Right kidney (tissue), 1 donor: ENCODE measurements at regions not wholly inside any gene's neighbourhood (a gene's known extent, or its start where the extent isn't known, plus 50 kb on each side); places are given as distances from the start of the nearest gene placed in this dataset.
"Not testable (repeated sequence)": the region's sequence is repeated elsewhere in the genome, so short reads cannot be mapped to it uniquely, and the experiment has no call there.

Source experiments
- DNase-seq: peaks from one replicate; pipeline ENCODE4 v3.0.0-alpha.2; 2016

DNA sequence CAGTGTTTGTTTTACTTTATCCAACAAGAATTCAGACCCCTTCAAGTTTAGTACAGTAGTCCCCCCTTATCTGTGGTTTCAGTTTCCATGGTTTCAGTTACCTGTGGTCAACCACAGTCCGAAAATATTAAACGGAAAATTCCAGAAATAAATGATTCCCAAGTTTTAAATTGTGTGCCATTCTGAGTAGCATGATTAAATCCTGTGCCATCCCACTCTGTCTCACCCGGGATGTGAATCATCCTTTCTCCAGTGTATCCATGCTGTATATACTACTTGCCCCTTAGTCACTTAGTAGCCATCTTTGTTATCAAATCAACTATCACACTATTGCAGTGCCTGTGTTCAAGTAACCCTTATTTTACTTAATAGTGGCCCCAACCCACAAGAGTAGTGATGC lies 153.8 kb upstream of the RASA1 start:
- no peak for DNase-seq

DNA sequence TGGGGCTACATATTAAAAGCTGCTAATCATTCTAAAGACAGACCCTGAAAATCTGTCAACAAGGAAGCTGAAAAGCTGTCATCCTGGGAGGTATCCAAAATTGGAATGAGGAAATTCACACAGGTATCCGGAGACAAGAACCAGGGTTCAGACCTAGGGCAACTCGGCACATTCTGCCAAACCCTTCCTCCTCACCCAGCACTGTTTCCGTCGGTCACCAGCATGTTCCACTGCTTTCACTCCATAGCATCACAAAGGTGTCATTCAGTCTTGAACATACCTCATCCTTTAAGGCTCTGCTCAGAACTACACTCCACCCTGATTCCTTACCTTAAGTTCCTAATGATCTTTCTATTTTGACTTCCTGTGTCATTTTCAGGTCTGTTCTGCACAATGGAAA lies 153.1 kb upstream of the RASA1 start:
- no peak for DNase-seq

DNA sequence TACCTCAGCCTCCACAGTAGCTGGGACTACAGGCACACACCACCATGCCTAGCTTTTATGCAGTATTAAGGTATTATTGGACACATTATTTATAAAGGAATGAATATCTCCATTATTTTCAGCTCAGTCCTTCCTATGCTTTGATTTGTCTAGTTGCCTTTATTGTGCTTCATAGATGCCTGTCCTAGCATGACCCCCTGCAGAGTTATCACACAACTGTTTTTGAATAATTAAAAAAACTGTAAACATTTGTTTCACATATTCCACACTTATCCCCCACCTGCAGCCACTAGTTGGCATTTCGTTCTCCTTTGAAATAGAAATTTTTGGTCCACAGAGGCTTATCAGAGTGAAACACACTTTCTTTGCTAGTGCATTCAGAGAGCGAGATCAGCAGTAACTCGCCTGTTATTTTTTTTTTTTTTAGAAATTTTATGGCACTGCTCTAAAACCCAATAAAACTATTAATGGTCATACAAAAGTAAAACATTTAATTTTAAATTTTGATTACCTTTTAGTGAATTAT lies 151.8 kb upstream of the RASA1 start:
- no peak for DNase-seq

DNA sequence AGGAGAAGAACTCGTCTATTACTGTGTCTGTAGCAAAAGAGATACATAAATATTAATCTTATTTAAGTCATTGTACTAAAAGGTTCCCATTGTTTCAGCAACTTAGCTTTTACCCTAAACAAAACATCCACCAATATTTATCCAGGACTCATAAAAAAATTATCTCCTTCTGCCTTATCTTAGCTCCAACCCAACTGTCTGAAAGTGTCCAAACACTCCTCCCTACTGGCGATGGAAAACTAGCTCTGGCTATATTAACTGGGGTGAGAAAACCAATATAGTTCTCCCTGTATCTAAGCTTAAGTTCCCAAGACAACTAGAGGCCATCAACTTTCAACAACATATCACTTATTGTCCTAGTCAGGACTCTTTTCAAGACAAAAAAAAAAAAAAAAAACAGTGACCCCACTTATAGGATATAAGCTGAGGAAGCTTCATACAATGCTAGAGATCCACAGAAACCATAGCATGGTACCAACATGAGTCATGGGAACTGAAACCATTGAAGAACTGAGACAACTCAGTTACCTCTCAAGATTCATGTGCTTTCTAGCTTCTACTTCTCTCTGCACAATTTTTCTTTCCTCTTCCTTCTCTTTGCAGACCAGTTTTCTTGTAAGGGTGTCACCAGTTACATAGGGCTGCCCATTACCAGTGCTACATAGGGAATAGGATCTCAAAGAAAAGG lies 150.7 kb upstream of the RASA1 start:
- DNase-seq, result no peak

DNA sequence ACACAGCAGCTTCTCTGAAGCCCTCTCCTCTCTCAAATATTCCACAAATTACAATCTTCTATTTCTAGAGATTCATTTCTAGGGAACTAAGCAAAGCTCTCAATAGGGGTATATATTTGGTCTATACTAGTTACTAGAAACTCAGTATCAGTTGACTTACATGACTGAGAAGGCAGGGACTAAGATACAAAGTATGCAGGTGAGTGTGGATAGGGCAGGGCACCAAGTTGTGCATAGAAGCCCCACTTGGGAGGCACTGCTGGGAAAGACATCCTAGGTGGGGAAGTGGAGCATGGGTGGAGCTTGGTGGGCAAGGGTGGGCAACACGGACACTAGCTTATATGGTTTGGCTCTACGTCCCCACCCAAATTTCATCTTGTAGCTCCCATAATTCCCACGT lies 148.1 kb upstream of the RASA1 start:
- no peak for DNase-seq

DNA sequence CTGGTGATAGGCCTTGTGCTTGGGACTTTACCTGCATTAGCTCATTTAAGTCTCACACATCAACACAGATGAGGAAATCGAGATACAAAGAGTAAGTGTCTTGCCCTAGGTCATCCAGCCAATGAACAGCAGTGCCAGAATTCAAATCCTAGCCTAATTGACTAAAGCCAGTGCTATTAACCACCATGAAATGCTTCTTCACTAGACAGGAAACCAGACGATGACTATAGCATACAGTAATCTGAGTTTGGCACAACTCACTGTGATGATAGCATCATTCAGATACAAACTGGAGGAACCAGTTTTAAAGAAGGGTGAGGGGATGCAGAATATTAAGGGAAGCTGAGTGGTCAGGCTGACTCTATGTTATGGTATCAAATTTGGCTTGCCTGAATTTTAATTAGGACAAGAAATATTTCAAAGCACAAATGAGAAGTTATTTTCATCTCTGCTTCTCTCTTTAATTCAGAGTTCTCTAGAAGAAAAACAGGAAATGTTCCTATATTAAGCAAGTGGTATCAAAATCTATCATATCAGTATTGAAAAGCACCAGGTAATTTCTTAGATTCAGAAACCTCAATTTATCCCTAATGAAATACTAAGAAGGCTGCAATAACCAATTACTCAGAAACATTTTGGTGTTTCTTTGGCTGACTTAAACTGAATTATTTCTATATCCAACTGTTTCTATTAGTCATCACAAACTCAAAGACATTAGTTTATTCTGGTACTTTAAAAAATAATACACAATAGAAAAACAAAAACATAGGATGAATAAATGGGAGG lies 147.0 kb upstream of the RASA1 start:
- no peak for DNase-seq

DNA sequence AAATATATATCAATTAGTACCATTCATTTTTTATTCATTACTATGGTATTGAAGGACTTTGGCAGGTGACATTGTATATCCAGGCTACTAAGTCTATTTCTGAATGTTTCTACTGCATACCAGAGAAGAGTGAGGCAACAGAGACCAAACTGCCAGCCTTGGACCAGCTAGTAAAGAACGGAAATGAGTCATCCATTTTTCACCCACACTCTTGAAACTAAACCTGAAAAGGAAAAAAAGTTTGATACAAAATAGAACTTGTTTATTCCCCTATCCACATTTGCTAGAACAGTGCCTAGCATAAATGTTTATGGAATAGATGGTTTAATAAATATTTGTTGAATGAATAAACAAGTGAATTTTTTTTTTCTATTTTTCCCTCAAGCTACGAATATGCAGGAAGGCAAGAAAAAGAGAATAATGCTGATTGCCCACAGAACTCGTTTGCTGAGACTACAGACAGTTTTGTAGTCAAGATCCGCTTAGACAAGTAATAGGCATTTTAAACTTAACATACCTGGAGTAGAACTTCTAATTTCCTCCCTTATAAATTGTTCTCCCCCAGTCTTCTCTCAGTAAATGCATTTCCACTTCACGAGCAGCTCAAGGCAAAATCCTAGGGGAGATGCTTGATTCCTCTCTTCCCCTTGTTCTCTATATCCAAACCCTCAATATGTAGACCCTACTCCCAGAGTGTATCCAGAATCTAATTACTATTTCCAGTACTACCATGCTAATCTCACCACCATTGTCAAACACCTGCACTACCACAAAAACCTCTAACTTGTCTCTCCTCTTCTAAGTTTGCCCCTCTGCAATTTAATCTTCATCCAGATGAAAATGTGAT lies 146.2 kb upstream of the RASA1 start:
- no peak for DNase-seq

DNA sequence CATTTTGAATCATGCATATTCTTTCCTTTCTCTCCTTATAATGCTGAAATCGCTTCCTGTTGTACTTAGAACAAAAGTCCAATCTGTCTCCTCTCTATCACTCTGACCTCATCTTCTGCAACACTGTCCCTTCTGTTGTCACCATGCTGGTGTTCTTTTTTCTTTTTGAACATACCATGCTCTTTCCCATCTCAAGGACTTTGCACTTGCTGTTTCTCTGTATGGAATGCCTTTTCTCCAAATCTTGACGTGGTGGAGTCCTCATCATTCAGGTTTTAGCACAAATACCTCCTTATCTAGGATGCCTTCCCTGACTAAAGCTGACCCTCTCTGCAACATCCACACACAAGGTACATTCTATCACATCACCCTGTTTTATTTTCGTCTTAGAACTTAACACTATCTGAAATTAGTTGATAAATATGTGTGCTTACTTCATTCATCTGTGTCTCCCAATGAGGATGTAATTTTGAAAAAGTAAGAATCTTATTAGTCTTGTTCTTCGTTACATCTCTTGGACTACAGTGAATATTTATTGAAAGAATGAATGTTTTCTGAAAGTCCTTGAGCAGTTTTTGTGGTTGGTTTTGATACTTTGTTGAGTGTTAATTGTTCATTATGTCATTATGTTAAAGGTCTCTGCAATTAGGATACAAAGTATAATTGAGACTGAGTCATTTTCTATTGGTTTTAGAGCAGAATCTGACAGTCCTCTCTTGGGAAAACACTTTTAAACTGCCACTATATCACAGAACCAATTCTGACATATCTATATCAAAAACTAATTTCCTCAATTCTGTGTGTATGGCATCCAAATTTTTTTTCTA lies 145.3 kb upstream of the RASA1 start:
- DNase-seq, result no peak

DNA sequence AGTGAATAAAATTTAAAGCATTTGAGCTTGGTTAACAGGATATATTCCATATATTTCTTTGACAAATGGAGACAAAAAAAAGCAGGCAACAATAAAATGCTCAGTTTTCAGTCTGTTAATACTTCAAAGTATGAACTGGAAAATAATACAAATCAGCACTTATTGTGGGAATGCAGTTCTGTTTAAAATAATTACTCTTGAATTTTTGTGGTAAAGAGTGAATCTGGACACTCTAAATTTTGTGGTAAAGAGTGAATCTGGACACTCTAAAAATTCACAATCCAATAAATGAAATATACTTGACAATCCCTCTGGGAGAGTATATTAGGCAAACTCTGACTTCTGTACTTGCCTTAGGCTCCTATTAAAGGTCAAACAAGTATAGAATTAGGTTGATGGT lies 141.9 kb upstream of the RASA1 start:
- DNase-seq, result no peak

DNA sequence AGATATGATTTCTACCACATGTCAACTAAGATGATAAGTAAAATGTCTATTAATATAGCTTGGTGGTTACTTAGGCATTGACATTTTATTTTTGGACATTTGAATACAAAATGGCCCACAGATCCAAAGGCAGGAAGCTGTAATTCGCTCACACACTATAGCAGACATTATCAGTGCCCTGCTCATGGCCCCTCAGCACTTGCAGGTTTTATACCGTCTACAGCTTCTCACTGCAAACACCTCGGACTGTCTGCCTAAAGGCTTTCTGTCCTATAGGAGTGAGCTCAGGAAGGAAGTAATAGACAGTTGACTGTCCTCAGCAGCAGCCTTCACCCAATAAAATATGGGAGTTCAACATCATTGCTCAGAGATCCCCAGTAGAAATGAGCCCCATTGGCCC lies 140.8 kb upstream of the RASA1 start:
- no peak for DNase-seq

DNA sequence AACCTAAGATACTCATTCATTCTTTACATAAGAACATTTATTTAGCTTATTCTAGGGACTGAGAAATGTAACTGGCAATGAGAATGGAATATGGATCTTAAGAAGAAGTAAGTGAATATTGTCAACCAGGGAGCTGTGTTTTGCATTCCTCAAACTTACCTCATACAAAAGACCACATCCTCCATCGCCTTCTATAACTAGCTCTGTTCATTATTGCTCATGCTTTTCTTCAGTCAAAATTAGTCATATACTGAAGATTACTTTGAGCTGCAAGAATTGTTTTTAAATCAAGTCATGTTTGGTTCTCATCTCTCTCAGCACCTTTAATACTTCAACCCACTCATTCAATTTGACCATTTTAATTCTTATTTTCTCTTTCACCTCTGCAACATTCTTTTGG lies 140.3 kb upstream of the RASA1 start:
- DNase-seq, result no peak

DNA sequence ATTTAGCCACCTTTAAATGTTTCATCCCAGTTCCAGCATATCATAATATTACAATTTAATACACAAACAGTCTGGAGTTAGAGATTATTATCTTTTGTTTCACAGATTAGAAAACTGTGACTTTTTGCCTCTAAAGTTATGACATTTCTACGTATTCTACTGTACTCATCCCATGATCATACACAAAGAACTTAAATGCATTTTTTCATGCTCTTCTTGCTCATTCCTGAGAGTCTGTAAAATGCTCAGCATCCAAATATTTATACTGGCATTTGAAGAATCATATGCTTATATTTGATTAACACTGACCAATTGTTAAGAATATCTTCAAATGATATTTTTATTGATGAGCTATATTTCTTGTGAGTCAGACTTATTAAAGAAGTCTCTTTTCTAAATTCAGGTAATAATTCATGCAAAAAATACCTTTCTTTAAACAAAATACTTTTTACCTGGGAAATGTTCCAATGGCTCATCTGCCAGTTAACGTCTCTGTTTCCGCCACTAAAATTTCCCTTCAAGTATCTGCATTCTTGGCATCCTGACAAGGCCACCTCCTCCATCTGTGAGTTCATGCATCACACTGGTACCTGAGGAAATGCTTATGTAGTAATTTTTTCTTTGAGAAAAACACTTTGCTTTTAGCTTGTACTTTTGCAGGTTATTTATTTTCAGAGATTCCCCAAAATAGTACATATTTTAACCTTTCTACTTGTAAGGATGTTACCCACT lies 139.6 kb upstream of the RASA1 start:
- DNase-seq, result no peak

DNA sequence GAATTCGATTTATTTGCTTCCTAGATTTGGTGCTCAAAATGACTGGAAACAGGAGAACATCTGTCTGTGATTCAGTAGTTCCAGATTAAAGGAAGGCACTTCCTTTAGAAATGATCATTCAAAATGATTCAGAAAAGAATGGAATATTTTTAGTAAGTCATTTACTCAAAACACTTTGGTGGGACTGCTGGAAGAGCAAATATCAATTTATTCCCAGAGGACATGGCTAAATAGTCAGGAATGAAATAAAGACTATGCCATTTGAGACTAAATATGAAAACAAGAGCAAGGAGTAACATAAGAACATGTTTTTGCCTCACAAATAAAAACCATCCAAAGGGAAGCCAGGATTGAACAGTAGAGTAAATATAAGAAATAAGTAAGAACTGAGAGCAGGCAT lies 138.6 kb upstream of the RASA1 start:
- no peak for DNase-seq

DNA sequence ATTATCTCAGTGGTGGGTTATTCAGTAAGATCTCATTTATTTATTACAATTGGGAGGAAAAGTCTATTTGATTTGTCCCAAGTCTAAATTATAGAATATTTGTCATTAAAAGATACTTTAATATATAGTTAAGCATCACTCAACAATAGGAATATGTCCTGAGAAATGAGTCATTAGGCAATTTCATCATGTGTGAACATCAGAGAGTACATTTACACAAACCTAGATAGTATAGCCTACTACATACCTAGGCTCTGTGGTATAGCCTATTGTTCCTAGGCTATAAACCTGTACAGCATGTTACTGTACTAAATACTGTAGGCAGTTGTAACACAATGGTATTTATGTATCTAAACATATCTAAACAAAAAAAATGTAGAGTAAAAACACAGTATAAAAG lies 135.0 kb upstream of the RASA1 start:
- DNase-seq, result no peak

DNA sequence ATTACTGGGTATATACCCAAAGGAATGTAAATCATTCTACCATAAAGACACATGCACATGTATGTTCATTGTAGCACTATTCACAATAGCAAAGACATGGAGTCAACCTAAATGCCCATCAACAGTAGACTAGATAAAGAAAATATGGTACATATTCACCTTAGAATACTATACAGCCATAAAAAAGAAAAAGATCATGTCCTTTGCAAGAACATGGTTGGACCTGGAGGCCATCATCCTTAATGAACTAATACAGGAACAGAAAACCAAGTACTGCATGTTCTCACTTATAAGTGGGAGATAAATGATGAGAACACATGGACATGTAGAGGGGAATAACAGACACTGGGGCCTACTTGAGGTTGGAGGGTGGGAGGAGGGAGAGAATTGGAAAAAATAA lies 133.2 kb upstream of the RASA1 start:
- DNase-seq, result not testable (repeated sequence)

DNA sequence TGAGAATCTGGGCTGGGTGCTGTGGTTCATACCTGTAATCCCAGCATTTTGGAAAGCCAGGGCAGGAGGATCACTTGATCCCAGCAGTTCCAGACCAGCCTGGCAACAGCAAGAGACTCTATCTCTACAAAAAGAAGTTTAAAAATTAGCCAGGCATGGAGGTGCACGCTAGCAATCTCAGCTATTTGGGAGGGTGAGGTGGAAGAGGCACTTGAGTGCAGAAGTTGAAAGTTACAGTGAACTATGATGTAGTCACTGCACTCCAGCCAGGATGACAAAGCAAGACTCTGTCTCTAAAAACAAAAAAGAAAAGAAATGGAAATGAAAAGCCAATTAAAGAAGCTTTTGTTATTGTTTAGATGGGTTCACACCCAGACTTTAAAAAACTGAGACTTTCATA lies 131.6 kb upstream of the RASA1 start:
- DNase-seq, result no peak

DNA sequence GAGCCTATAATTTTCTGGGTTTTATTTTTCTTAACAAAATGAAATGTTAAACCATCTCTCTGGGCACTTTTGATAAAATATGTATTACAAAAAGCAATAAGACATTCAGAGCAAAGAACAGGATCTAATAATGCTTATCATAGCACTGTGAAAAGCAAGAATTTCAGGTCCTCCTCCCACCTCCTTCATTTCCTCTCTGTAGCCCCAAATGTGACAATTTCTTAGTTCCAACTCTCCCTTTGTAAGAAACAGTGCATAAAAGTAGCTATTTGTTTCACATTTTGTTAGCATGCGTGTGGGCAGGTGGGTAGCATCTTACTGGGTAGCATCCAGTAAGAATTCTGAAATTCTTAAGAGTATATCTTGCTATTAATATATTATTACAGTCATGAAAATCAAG lies 130.9 kb upstream of the RASA1 start:
- DNase-seq, result no peak

DNA sequence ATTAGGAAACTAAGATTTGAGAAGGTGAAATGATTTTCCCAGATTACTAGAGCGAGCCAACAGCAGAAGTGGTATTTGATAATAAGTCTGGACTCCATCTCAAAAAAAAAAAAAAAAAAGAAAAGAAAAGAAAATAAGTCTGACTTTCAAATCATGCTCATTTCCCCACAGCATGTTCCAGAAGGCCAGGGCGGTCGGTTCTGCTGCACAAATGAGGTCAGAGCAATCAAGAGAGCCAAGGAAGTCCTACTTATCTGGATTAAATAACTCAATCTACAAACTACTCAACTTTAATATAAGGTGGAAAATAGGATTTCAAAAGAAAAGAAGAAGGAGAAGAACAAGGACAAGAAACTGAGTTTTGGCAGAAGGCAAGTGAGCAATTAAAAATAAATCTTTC lies 130.4 kb upstream of the RASA1 start:
- no peak for DNase-seq

DNA sequence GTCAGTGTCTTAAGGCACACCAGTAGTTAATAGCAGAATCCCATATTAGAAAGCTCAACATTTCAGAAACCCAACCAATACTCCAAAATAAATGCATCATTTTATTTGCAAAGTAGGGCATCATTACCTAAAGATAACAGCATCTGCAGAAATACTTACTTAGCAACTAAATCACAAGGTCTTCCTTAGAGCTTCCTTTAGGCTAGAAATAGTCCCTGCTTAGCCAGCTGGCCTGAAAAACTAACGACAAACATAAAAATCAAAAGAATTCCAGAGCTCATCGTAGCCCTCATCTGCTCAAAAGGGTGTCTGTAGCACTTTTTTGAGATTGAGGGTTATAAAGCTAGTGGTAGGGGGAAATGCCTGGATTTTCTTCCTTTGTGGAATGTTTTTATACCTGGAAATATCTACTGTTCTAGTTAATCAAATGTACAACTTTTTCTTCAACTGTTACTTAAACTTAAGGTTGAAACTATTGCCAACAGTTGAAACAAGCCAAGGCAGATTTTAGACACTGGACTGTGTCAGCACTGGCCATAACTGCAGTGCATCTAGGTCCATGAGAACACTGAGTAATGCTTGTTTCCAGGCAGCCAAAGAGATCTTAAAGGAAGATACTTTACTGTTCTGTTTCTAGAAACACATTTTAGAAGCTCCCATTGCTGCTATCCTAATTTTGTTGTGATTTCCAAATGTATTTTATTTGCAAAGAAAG lies 129.4 kb upstream of the RASA1 start:
- DNase-seq, result no peak

DNA sequence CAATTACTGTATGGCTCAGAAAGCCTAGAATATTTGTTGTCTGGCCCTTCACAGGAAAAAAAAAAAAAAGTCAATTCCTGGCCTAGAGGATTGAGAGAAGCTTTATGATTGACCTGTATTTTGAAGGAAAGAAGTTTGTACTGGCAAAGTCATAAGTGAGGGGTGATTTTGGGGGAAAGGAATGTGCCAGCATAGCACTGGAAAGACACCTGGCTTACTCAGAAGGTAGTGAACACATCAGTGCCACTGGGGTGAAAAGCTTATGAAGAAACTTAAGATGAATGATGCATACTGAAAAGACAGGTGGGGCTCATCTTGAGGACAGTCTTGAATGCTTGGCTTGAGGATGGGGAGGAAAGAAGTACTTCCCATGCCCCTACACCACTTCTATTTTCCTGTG lies 127.9 kb upstream of the RASA1 start:
- DNase-seq, result no peak

DNA sequence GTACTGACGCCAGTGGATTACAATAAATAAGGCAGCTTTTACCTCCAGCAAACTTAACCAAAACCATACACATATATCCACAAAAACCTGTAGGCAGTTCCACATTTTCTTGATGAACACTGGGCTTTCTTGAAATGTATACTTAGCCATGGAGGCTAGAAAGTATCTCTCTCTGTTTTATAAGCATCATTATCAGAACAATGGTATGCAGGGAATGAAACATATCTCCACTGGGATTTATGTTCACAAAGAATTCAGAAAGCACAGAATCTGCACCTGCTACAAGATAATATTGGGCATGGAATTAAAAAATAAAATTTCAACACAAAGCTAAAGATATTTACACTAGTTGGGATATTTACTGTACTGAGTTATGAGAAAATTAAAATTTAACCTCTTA lies 126.1 kb upstream of the RASA1 start:
- no peak for DNase-seq
